ENCODE measurements at regions not wholly inside any gene's neighbourhood (a gene's known extent, or its start where the extent isn't known, plus 50 kb on each side); places are given as distances from the start of the nearest gene placed in this dataset.

DNA sequence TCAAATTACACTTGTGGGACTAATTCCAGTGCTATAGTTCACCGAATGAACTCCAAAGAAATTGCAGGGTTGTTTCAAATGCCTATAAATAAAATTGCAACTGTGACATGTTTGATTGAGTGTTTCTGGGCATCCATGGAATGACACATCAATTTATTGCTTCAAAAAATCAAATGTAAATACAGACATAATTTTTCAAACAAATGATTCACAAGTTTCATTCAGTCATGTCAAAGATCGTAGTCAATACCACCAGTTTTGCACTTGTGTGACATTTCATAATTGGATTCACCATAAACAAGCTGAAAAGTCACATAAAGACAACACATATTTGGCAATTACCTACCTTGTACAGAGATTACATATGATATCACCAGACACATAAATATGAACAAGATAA, 350.8 kb downstream of the CDH2 start:
- DNase-seq: no peak

DNA sequence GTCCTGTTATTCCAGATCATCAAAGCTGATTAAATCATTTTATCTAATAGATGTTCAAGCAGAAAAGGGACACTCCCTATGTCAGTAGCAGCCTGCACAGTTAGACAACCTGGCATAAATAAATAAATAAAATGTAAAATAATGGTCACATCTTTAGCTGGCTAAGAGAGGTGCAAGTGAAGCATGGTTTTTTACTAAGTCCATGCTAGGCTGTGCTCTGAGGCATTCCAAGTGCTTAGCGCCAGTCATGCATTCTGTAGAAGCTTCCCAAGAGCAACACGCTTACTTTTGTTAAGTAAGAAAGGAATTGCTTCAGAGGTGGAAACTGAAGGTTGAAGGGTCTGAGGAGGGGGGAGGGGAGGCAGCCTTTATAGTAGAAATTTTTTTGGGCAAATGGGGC, 351.2 kb downstream of the CDH2 start:
- DNase-seq: peak in 1 of 3 donors; percentile 6

- DNase-seq: peak in 1 of 3 donors; percentile 13
These were observed 351.9 kb downstream of the CDH2 start for GRCh38 chr18:27824841-27825681.

DNA sequence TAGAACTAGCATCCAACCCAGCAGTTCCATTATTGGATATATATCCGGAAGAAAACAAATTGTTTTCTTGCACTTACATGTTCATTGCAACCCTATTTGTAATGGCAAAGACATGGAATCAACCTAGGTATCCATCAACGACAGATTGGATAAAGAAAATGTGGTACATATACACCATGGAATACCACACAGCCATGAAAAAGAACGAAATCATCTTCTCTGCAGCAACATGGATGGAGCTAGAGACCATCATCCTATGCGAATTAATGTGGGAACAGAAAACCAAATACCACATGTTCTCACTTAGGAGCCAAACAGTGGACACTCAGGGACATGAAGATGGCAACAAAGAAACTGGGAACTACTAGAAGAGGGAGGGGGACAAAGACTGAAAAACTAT, 352.7 kb downstream of the CDH2 start:
- no peak for DNase-seq

DNA sequence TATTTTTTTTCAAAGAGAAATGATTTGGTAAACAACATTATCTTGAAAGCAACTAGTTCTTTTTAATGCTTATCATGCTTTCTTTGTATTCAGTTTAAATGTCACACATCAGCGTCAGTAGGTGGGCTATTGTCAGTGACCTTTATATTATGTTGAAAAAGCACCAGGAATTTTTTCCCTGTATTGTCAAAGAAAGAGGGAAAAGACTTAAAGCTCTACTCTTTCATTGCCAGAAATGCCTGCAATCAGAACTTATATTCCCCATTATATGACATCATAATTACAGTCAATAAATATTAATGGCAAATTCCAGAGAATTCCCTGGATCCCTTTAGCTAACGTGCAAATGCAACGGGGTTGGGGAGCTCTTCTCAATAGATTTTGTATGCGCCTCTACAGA, 353.9 kb downstream of the CDH2 start:
- no peak for DNase-seq

DNA sequence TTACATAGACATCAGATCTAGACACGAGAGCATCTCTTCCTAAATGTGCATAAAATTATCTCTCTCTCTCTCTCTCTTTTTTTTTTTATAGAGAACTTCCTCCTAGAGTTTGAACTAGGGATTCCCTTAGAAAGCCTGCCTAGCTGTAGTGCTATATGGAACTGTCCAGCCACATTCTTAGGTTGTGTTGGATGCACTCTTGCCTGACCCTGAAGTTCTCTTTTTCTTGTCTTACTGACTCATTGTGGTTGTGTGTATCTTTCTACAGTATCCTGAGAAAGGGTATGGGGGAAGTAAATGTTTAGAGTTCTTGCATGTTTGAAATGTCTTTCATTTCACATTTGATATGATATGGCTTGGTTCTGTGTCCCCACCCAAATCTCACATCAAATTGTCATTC, 368.2 kb downstream of the CDH2 start:
- DNase-seq: no peak

DNA sequence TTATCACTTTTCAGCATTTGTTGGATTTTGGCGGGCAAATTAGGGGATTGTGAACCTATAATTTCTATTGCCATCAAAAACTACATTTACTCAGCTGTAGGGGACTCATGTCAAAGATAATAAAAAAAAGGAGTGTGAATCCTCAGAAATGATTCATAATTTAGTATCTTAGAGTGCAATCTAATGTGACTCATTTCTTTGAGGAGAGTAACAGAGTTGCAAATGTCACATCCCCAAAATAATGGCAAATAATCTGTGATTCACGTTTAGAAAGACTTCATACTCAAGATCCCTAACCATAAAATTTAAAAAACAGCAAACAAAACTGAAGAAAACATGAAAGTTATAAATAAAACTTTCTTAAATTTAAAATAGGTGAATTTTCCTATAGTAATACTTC, 373.0 kb downstream of the CDH2 start:
- peak in 1 of 3 donors; percentile 9 for DNase-seq

DNA sequence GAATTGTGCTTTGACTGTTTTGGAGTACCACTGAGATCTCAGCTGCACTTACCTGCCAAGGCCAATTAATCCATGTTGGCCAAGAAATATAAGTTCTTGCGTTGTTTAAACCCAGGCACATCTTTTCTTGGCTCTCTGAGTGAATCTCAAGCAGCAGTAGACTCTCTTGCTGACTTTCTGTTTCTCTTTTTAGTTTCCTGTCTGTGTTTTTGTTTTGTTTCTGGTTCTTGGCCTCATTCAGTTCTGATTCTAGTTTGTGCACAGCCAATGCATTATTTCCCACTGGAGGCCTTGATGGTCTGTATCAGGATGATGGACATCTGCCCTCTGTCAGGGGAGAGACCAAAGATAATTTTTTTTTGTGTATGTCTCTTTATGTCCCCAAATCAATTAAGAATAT, 379.4 kb downstream of the CDH2 start:
- peak in 1 of 3 donors; percentile 23 for DNase-seq

- peak in 1 of 3 donors; percentile 23 for DNase-seq
These were observed 382.6 kb downstream of the CDH2 start for GRCh38 chr18:27794181-27794926.

- no peak for DNase-seq
These were observed 383.7 kb downstream of the CDH2 start for GRCh38 chr18:27793013-27793785.

DNA sequence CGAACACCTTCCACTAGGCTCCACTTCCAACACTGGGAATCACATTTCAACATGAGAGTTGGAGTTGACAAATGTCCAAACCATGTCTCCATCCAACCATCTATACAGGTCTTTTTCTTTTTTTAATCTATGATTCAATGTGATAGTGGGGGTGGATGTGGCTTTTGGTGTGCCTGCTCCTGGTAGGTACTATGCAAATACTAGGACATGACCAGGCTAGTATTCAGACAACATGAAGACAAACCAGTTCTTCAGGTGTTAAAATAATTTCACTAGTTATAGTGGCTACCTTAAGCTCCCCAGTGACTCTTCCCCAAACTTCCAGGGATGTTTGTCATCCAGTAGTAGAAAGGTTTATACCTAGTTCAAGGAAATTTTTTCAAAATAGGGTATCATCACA, 387.5 kb downstream of the CDH2 start:
- DNase-seq: no peak

DNA sequence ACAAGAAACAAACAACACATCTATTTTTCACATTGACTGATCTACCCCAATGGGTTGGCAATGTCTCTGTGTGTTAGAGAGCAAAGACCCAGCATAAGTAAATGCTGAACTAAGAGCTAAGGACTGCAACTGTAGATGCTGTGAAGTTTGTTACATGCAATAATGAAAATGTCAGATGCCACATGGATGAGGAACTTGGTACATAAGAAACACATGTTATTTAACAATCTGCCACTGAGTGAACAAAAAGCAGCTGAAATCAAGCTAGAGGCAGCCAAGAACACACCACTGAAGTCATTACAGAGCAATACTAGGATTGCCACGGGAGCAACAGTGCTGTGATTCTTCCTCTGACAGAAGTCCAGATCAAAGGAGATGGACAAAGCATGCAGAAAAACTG, 389.4 kb downstream of the CDH2 start:
- DNase-seq: peak in 1 of 3 donors; percentile 24

GRCh38 chr18:27785815-27786471, 391.0 kb downstream of the CDH2 start:
- DNase-seq: peak in 1 of 3 donors; percentile 30

- no peak for DNase-seq
These were observed 396.7 kb downstream of the CDH2 start for GRCh38 chr18:27780061-27780745.

GRCh38 chr18:27778925-27779324, 398.0 kb downstream of the CDH2 start:
- DNase-seq: no peak

- no peak for DNase-seq
These were observed 398.5 kb downstream of the CDH2 start for GRCh38 chr18:27778441-27778840.

DNA sequence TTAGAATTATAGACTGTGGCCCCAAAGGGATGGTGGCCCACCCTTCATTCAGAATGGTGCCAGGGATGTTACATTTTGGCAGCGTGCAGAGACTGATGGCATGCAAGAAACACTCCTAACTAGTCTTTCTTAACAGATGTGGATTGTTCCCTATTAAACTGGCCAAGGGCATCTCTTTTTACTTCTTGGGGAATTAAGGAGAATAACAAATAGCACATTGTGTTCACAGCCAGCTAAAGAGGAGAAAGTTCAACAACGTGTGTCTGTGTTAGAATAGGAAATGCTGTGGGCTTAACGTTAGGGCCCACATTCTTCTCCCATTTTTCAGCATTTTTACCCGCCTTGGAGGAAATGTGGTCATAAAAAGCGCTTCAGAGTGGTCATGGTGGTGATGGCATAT, 404.8 kb downstream of the CDH2 start:
- no peak for DNase-seq

GRCh38 chr18:27771571-27771970, 405.4 kb downstream of the CDH2 start:
- no peak for DNase-seq

GRCh38 chr18:27769152-27769551, 407.8 kb downstream of the CDH2 start:
- no peak for DNase-seq

DNA sequence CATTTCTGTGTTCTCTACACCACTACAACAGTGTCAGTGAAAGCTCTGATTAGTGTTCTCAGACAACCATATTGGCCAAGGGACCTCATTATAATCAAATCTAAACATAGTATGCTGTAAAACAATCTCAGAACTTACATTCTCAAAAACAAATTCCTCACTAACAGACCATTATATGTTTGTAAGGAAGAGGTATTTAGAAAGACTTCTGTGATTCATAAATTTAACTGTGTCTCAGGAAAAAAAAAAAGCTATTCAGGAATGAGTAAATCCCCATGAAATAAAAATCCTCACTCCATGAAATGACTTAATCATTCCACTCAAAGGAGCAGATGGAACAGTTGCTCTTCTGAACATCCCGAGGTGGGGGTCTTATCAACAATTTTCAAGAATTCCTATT, 413.0 kb downstream of the CDH2 start:
- no peak for DNase-seq

GRCh38 chr18:27763341-27763740, 413.6 kb downstream of the CDH2 start:
- DNase-seq: no peak
